Ishikawa (cell line): ENCODE measurements at regions not wholly inside any gene's neighbourhood (a gene's known extent, or its start where the extent isn't known, plus 50 kb on each side); places are given as distances from the start of the nearest gene placed in this dataset.

Experiments
- CREB1 ChIP-seq: IDR thresholded peaks from 2 replicates; pipeline ENCODE4 v1.6.1; 2012; ENCODE audit warnings: low read depth
- EP300 ChIP-seq: IDR thresholded peaks from 2 replicates; pipeline ENCODE4 v1.6.1; 2012; ENCODE audit warnings: borderline replicate concordance

DNA sequence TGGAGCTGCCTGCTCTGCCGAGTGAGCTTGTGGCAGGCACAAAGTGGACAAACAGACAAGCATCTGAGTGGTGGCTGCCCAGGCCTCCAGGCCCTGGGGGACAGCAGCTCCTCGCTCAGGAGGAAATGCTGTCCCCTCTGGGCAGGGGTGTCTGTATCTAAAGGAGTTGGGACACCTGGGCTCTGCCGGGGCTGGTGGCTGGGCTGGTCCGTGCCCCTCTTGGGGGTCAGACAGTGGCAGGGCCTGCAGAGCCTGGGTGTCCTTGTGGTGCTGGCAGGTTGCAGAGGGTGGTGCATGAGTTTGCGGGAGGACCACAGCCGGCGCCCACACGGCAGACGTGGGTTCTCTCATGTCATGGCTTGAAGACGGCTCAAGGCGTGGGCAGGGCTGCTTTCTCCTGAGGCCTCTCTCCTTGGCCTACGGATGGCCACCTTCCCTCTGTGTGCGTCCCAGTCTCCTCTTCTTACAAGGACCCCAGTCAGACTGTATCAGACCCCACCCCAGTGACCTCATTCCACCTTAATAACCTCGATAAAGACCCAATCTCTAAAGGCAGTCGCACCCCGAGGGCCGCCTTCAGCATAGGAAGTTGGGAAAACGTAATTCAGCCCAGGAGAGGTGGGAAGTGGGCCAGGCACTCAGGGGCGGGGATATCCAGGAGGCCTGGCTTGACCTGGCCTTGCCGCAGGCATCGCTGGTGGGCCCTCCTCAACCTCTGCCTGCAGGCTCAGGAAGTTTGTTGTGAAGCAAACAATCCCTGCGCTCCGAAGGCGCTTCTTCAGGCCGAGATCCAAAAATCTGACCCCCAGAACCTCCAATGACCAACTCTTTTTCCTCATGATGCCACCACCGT is 110.0 kb downstream of the KIF26A start:
- TF ChIP-seq EP300 (no peak), CREB1 (no peak)
